GM21423 (cell line): ENCODE measurements at regions not wholly inside any gene's neighbourhood (a gene's known extent, or its start where the extent isn't known, plus 50 kb on each side); places are given as distances from the start of the nearest gene placed in this dataset.
A peak's percentile ranks its signal among the peaks of the same experiment; 100 is the strongest.

Experiments
- ATAC-seq: cut with Tn5 transposase; IDR thresholded peaks from one replicate; pipeline ENCODE4 v1.9.1; 2021; ENCODE audit warnings: mild to moderate bottlenecking, moderate library complexity; ENCODE audit not compliant: unreplicated experiment

DNA sequence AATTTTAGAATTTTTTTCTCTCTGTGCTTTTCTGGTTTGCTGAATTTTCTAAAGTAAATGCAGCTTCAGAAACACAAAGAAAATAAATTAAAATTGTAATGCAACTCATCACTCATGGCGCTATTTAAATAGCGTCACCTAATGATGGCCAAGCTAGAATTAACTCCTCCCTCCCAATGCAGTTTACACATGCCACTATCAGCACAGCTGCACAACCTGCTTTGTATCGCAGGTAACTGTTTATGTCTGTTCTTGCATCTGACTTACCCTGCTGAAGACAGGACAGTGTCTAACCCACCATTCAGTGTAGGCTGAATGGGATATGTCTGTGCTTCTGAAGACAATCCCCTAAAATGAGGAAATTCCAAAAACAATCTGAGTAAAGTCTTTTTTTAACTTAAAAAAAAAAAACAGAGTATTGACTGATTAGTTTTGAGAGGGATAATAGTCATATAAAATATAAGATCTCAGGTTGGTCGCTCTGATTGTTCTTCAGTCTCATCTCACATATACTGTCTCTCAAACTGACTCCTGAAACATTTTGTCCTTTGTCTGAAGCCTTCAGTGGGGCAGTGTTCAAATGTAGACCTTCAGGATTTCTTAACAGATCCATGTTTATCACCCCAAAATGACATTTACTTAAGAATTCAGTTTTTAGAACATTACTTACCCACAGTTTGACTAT lies 271.4 kb downstream of the ZEB2 start:
- ATAC-seq, result no peak

GRCh38 chr2:144244938-144245337 lies 275.0 kb downstream of the ZEB2 start:
- ATAC-seq, result no peak

- no peak for ATAC-seq
Measured at GRCh38 chr2:144242311-144242710, 277.6 kb downstream of the ZEB2 start.

DNA sequence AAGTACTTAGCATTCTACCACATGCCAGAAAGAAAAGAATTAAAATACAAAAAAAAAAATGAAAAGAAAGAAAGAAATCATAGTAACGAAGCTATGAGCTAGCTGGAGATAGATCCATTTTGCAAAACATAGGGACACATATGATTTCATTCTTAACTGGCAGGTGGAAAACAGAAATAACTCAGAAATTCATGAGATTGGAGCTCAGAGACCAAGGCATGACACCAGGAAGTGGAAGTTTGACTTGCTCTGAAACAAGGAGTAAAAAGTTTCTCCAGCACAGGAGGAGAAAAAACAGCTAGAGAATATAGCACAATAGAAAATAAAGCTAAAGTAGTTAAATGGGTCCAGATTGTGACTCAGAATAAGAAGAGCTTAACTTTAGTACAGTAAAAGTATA lies 278.1 kb downstream of the ZEB2 start:
- ATAC-seq, result no peak

DNA sequence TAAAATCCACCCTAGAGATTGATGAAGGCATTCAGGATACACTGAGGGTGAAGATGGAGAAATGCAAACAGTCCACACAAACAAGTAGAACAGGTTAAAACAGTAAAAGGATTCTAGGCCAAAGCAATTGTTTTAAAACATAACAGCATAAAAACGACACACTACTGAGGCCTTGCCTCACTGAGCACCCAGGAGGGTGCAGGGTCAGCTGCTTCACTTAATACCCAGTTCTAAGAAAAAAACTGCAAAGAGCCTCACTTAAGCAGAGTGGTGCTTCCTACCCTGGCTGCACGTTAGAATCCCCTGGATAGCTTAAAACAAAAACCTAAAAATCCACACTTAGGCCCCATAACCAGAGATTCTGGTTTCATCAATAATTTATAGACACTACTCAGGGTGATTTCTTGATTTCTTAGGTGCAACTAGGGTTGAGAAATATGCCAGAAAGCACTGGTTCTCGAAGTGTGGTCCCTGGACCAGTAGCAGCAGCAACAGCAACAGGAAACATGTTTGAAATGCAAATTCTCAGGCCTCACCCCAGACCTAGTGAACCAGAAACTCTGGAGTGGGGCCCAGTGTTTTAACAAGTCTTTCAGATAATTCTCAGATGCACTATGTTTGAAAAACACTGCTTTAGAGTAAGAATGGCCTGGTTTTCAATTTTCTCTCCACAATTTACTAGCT lies 279.1 kb downstream of the ZEB2 start:
- peak; percentile 90 for ATAC-seq

DNA sequence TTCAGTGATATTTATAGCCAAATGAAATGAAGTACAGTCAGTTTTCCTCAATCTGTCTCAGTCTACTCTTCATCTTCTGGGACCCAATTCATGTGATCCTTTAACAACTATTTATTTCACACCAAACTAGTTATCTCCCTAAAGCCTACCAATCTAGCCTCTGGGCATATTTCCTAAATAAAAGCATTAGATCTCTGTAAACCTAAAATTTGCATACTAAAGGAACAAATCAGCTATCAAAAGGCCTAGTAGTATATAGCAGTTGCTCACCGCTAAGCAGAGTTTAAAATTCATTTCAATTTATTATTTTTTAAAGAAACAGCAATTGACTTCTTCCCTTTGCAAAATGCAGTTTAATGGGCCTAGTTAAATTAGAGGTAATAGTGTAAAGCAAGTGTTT lies 280.2 kb downstream of the ZEB2 start:
- no peak for ATAC-seq

- ATAC-seq, result no peak
Measured at GRCh38 chr2:144239306-144239705, 280.6 kb downstream of the ZEB2 start.

- ATAC-seq, result no peak
Measured at GRCh38 chr2:144237830-144238627, 281.9 kb downstream of the ZEB2 start.

DNA sequence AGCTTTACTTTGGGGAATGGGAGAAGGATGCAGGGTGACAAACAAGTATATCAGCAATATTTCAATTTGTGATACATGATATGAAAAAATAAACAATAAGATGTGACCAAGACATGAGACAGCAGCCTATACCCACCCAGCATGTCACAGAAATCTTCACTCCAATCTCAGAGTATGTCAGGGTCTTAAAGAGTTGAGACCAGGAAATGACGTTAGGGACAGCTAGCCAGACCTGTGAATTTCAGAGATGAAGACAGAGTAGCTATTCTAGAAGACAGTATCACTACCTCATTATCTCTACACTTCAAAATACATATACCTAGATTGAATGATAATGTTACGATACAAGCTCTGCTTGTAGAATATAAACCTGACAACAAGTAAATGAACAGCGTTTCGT lies 282.8 kb downstream of the ZEB2 start:
- ATAC-seq, result no peak

DNA sequence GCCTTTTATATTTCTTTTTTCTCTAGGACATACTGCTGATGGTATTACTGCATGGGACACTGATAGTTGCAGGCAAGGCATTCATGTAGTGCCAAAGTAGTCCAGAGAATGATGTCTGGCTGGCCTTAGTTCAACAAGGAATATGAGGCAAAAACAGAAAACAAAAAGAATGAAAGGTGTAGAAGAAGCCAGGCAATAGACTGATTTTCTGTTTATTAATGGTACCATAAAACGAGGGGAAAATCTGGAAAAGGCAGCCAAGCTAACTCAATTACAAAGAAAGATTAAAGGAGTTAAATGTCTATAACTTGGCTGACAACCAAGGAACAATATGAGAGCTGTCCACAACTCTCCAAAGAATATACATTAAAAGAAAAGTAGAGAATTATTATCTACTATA lies 284.9 kb downstream of the ZEB2 start:
- no peak for ATAC-seq

DNA sequence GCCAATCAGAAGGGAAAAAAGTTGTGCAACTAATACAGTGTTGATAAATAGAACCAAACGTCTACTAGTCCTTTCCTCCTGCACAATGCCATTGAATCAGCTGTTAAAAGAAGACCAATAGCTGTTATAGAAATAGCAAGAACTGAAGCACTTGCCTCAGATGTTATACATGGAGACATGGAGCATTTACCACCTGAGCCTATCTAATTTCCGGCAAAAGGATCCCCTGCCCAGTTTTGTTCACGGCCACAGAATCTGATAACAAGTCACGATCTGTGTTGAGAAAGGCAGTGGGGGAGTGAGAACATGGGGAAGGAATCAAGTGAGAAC lies 285.4 kb downstream of the ZEB2 start:
- ATAC-seq, result no peak

- no peak for ATAC-seq
Measured at GRCh38 chr2:144233733-144234541, 286.0 kb downstream of the ZEB2 start.

- ATAC-seq, result no peak
Measured at GRCh38 chr2:144233317-144233716, 286.6 kb downstream of the ZEB2 start.

- no peak for ATAC-seq
Measured at GRCh38 chr2:144230448-144231085, 289.4 kb downstream of the ZEB2 start.

DNA sequence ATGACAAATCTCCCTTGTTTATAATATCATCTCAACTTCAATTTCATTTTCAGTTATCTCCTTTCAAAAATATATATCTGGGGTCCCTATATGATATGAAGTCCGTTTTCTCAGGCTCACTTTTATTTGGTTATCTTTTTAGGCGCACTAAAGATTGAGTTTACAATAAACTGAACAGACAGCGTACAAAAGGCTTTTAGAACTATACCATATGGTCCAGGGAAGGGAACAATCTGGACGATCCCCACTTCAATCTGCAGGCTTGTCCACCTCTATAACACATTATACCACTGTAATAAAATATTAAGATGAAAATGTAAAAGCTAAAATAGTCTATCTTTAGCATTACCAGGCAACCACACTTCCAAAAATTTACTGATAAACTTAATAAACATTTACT lies 289.9 kb downstream of the ZEB2 start:
- ATAC-seq, result no peak

DNA sequence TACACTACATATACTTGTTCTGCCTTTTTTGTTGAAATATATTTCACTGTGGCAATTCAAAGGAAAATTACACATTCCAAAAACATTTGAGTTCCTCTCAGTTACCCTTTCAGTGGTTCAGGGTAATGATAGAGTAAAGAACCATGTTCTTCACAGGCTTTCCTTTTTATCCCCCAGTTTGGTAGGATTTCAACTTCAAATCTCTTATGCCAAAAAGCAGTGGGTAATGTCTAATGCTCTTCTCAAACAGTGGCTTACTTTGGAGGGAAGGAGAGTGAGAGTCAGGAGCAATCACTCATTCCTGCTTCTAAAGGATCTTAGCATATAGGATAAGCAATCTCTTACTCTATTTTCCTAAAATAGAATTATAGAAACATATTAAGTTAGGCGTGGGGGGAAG lies 290.6 kb downstream of the ZEB2 start:
- ATAC-seq, result no peak

DNA sequence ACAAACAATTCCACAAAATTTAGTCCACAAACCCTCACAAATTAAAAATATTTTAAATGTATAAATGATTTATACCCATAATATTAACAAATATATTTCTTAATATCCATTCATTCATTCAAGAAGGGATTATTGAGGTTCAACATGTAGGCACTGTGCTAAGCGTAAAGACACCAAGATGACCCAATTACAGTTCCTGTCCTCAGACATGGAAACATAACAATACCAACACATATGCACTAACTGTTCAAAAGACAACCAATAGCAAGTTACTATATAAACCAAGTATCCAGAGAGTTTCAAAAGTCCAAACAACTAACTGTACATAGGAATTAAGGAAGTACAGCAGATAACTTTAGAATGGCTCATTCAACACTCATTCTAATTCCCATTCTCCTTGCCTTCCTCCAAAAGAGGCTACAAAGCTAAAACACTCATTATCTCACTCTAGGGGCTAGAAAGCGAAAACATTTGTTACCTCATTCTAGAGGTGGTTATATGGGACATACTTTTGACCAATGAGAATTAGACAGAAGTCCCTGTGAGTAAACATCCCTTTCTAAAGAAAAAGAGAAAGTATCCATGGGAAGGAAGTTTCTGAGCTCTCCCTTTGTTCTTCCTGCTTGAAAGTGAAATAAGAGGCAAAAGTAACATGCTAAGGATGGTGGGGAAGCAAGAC lies 292.4 kb downstream of the ZEB2 start:
- no peak for ATAC-seq

DNA sequence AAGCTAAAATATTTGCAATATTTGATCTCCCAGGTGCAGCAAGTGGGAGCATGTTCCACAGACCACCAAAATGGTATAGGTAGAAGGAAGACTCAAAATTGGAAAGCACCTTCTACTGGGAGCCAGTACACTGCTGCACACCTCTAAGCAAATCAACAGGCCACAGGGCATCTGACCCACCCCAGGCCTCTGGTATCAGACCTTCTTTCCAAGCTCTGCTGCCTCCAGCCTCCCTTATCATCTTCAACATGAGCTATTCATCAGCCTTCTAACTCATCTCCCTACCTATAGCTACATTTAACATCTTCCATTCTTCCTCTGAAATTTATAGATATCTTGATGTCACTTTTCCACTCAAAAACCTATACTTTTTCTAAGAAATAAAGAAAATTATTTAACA lies 294.8 kb downstream of the ZEB2 start:
- no peak for ATAC-seq

- ATAC-seq, result no peak
Measured at GRCh38 chr2:144224472-144224871, 295.4 kb downstream of the ZEB2 start.

DNA sequence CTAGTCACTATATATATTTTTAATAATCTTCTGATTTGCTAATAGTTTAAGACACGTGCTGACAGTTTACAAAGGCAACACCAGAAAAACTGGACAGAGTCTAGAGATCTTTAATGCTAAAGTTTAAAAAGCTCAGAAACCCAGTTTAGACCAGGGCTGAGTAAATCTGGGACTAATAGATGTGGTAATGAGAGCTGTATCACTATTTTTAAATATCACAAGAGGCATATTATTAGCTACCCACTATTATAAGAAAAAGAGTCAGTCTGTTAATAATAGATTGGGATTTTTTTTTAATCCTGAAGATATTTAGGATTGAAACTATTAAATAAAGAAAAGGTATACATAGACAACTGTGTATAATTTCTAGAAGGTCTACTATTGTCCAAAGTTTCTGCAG lies 299.9 kb downstream of the ZEB2 start:
- no peak for ATAC-seq
